AG09309 (cell line): ENCODE measurements at regions not wholly inside any gene's neighbourhood (a gene's known extent, or its start where the extent isn't known, plus 50 kb on each side); places are given as distances from the start of the nearest gene placed in this dataset.
"Not testable (repeated sequence)": the region's sequence is repeated elsewhere in the genome, so short reads cannot be mapped to it uniquely, and the experiment has no call there.

Experiments
- DNase-seq: peaks from one replicate; pipeline ENCODE4 v3.0.0-alpha.2; 2010; ENCODE audit warnings: low read depth
- H3K4me3 ChIP-seq: 2 replicates; pipeline ENCODE4 v1.5.1; 2011; ENCODE audit warnings: mild to moderate bottlenecking, low read depth, low read length, moderate library complexity; ENCODE audit not compliant: control insufficient read depth
- TF ChIP-seq, protein P1 (sequence below): IDR thresholded peaks from 2 replicates; pipeline ENCODE4 v1.5.1; 2011; ENCODE audit warnings: mild to moderate bottlenecking, low read depth, low read length, inconsistent platforms; ENCODE audit not compliant: insufficient read depth, control insufficient read depth; ENCODE audit errors: missing control alignments

DNA sequence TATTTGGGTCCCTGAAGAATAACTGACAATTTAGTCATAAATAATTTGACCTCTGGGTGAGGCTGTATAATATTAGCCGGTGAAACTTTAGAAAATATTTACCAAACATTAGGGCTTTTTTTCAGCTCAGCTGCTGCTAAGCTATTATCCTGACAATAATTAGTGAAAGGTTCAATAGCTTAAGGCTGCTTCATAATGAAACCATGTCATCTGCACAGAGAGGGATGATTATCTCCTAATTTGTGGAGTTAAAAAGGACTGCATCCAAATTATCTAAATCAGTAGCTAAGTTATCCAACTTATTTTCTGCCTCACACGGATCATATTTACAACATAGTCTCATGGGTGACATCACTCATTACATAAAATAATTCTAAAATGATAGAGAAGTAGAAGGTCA, 1249.8 kb downstream of the RAPGEF2 start:
- TF ChIP-seq, protein P1, sequence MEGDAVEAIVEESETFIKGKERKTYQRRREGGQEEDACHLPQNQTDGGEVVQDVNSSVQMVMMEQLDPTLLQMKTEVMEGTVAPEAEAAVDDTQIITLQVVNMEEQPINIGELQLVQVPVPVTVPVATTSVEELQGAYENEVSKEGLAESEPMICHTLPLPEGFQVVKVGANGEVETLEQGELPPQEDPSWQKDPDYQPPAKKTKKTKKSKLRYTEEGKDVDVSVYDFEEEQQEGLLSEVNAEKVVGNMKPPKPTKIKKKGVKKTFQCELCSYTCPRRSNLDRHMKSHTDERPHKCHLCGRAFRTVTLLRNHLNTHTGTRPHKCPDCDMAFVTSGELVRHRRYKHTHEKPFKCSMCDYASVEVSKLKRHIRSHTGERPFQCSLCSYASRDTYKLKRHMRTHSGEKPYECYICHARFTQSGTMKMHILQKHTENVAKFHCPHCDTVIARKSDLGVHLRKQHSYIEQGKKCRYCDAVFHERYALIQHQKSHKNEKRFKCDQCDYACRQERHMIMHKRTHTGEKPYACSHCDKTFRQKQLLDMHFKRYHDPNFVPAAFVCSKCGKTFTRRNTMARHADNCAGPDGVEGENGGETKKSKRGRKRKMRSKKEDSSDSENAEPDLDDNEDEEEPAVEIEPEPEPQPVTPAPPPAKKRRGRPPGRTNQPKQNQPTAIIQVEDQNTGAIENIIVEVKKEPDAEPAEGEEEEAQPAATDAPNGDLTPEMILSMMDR = no peak
- H3K4me3 ChIP-seq = no peak overlapping the region
- DNase-seq = no peak

DNA sequence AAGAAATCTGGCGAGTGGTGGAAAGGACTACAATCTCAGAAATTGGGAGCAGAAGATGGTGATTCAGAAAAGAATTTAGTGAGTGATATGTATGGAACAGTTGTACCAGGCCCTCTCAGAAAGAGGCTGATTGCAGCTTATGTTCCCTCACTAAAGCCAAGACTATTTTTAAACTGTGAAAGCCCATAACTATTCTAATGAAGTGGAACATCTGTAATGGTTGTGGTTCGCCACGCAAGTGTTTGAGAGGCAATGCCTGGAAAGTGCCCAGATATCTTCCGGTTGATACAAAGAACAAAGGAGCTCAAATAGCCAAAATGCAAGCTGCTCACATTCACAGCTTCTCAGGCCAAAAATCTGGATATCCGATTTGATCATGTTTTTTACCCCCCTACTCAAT, 1250.7 kb downstream of the RAPGEF2 start:
- DNase-seq = no peak
- no peak overlapping the region for H3K4me3 ChIP-seq
- TF ChIP-seq, protein P1 = no peak

DNA sequence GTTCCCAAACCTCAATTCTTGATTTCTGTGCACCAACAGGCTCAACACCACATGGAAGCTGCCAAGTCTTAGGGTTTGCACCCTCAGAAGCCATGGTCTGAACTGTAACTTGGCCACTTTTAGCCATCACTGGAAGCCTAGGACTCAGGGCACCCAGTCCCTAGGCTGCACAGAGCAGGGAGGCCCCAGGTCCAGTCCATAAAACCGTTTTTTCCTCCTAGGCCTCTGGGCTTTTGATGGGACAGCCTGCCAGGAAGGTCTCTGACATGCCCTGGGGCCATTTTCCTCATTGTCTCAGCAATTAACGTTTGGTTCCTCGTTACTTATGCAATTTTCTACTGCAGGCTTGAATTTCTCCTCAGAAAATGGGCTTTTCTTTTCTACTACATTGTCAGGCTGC, 1259.6 kb downstream of the RAPGEF2 start:
- TF ChIP-seq, protein P1 = no peak
- DNase-seq = no peak
- H3K4me3 ChIP-seq = no peak overlapping the region

DNA sequence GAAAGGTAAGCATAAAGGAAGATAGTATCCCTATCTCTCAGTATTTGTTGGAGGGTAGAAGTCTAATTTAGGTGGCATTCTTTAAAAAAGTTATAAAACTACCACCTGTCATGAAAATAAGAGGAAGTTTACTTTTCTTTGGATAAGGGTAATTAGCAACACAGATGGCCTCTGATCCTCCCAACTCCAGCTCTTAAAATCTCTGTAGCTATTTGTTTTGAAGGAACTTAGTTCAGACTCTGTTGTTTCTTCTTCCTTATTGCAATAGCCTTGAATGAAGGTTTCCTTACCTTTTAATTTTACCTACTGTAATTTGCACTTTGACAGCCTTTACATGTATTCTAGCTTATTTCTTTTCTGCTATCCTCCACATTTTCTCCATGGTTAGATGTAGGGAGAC, 1261.3 kb downstream of the RAPGEF2 start:
- TF ChIP-seq, protein P1 = no peak
- no peak overlapping the region for H3K4me3 ChIP-seq
- no peak for DNase-seq

DNA sequence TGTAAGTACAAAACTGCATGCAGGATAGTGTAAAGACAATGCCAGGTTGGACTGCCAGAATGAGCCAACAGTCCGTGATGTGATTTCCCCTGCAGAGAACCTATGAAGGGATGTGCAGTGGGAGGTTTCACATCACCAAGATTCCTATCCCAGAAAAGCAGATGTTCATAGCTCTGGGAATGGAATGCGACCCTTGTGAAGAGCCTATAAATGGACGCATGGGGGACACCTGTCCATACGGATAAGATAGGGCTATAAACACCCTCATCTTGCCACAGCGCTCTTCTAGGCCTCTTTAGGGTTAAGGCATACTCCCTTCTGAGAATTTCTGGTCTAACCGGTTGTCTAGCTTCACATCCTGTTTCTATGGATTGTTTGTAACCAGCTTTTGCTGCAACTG, 1261.8 kb downstream of the RAPGEF2 start:
- H3K4me3 ChIP-seq = not testable (repeated sequence)

DNA sequence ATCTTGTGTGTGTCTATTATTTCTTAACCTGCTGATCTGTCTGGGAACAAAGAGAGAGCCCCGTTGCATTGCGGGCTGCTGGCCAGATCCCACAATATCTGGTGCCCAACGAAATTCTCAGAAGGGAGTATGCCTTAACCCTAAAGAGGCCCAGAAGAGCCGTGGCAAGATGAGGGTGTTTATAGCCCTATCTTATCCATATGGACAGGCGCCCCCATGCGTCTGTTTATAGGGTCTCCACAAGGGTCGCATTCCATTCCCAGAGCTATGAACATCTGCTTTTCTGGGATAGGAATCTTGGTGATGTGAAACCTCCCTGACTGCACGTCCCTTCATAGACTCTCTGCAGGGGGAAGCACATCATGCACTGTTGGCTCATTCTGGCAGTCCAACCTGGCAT, 1262.5 kb downstream of the RAPGEF2 start:
- not testable (repeated sequence) for H3K4me3 ChIP-seq, DNase-seq

More for the DNA sequence above, 1261.8 kb downstream of the RAPGEF2 start:
- DNase-seq = not testable (repeated sequence)

DNA sequence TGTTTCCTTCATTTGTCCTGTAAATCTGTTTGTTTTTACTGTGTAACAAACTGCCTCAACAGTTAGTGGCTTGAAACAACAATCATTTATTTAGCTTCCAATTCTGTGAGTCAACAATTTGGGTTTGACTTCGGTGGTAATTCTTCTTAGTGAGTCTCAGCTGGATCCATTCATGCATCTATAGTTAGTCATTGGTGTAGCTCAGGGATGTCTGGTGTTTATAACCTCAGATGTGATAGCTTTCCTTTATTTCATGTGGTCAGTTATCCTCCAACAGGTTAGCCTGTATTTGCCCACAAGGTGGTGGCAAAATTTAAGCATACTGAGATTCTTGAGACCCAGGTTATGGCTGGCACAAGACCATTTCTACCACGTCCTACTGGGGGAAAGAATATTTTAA, 1267.2 kb downstream of the RAPGEF2 start:
- no peak for DNase-seq
- H3K4me3 ChIP-seq = no peak overlapping the region
- TF ChIP-seq, protein P1 = no peak

GRCh38 chr4:160371446-160371845, 1268.6 kb downstream of the RAPGEF2 start:
- TF ChIP-seq, protein P1 = no peak
- DNase-seq = no peak
- H3K4me3 ChIP-seq = no peak overlapping the region
